ENCODE measurements at regions not wholly inside any gene's neighbourhood (a gene's known extent, or its start where the extent isn't known, plus 50 kb on each side); places are given as distances from the start of the nearest gene placed in this dataset.

DNA sequence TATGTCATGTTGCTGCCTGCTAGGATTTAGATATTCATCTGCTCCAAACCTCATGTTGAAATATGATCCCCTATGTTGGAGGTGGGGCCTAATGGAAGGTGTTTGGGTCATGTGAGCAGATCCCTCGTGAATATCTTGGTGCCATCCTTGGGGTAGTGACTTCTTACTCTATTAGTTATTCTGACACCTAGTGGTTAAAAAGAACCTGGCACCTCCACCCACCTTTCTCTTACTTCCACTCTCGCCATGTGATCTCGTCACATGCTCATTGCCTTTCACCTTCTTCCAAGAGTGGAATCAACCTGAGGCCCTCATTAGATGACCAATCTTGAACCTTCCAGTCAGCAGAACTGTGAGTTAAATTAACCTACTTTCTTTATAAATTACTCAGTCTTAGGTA, 549.4 kb upstream of the SYNCRIP start:
- TF ChIP-seq EZH2 (IDR thresholded peaks at IDR 0.05; ENCODE audit: low read length, unreplicated experiment): no peak
- TF ChIP-seq, protein P1, sequence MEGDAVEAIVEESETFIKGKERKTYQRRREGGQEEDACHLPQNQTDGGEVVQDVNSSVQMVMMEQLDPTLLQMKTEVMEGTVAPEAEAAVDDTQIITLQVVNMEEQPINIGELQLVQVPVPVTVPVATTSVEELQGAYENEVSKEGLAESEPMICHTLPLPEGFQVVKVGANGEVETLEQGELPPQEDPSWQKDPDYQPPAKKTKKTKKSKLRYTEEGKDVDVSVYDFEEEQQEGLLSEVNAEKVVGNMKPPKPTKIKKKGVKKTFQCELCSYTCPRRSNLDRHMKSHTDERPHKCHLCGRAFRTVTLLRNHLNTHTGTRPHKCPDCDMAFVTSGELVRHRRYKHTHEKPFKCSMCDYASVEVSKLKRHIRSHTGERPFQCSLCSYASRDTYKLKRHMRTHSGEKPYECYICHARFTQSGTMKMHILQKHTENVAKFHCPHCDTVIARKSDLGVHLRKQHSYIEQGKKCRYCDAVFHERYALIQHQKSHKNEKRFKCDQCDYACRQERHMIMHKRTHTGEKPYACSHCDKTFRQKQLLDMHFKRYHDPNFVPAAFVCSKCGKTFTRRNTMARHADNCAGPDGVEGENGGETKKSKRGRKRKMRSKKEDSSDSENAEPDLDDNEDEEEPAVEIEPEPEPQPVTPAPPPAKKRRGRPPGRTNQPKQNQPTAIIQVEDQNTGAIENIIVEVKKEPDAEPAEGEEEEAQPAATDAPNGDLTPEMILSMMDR (conservative IDR thresholded peaks at IDR 0.05; ENCODE audit: low read depth, low read length): peak; percentile 58

Data from PC-3 (cell line).